NB4 (cell line): ENCODE measurements at regions not wholly inside any gene's neighbourhood (a gene's known extent, or its start where the extent isn't known, plus 50 kb on each side); places are given as distances from the start of the nearest gene placed in this dataset.

Source experiments
- DNase-seq: peaks from one replicate; pipeline ENCODE4 v3.0.0; 2010; ENCODE audit warnings: low read depth
- H3K4me3 ChIP-seq: one replicate; pipeline ENCODE4 v1.5.1; 2011; ENCODE audit warnings: mild to moderate bottlenecking, low read depth, low read length, moderate library complexity
- MYC ChIP-seq: IDR thresholded peaks from 2 replicates; pipeline ENCODE4 v1.6.1; 2011; ENCODE audit warnings: low read depth, low read length
- POLR2A ChIP-seq: IDR thresholded peaks from 2 replicates; pipeline ENCODE4 v1.6.1; 2011; ENCODE audit warnings: mild to moderate bottlenecking; ENCODE audit not compliant: insufficient read length; ENCODE audit errors: extremely low read depth
- TF ChIP-seq, protein P1 (sequence below): IDR thresholded peaks from one replicate; pipeline ENCODE4 v1.5.1; 2012; ENCODE audit warnings: low read depth, low read length
- TF ChIP-seq, protein P2 (sequence below): IDR thresholded peaks from 2 replicates; pipeline ENCODE4 v1.6.1; 2011; ENCODE audit warnings: low read depth, low read length

DNA sequence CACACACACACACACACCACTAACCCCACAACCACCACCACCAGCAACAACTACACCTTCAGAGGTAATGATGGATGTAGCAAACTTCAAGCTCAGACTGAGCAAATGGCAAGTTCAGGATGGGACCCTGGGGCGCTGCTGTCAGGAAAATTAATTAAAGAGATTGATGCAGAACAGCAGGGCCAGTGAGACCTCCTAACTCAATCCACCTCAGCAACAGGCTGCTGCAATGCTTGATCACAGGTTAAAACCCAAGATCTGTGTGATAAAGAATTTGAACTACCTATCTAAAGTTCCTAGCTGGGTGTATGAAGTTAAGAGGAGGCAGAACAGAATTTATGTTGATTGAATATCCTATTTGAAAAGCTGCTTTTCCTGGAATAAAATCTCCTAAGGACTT lies 140.3 kb upstream of the FER start:
- TF ChIP-seq, protein P1, sequence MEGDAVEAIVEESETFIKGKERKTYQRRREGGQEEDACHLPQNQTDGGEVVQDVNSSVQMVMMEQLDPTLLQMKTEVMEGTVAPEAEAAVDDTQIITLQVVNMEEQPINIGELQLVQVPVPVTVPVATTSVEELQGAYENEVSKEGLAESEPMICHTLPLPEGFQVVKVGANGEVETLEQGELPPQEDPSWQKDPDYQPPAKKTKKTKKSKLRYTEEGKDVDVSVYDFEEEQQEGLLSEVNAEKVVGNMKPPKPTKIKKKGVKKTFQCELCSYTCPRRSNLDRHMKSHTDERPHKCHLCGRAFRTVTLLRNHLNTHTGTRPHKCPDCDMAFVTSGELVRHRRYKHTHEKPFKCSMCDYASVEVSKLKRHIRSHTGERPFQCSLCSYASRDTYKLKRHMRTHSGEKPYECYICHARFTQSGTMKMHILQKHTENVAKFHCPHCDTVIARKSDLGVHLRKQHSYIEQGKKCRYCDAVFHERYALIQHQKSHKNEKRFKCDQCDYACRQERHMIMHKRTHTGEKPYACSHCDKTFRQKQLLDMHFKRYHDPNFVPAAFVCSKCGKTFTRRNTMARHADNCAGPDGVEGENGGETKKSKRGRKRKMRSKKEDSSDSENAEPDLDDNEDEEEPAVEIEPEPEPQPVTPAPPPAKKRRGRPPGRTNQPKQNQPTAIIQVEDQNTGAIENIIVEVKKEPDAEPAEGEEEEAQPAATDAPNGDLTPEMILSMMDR: no peak
- TF ChIP-seq, protein P2, sequence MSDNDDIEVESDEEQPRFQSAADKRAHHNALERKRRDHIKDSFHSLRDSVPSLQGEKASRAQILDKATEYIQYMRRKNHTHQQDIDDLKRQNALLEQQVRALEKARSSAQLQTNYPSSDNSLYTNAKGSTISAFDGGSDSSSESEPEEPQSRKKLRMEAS: no peak
- TF ChIP-seq POLR2A (no peak), MYC (no peak)

DNA sequence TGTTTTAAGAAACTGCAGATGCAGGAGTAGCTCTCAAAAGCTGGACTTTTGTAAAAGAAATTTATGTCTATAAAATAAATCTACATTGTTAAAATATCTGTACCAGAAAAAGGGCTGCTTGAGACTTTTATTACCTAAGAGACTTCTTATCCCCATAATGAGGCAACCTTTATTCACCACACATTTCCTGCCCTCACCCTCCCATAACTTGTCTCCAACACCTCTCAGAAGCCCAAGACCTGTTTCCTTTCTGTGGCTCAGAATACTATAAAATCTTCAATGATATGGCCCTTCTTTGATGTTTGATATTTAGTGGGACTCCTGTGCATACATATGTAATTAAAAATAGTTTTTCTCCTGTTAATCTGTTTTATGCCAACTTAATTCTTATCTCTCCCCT lies 141.5 kb upstream of the FER start:
- no peak for TF ChIP-seq POLR2A
- TF ChIP-seq, protein P2: no peak
- TF ChIP-seq MYC: no peak
- TF ChIP-seq, protein P1: no peak
- DNase-seq: no peak
- H3K4me3 ChIP-seq: no peak overlapping the region

More for the DNA sequence above, 140.3 kb upstream of the FER start:
- H3K4me3 ChIP-seq: no peak overlapping the region
- no peak for DNase-seq

DNA sequence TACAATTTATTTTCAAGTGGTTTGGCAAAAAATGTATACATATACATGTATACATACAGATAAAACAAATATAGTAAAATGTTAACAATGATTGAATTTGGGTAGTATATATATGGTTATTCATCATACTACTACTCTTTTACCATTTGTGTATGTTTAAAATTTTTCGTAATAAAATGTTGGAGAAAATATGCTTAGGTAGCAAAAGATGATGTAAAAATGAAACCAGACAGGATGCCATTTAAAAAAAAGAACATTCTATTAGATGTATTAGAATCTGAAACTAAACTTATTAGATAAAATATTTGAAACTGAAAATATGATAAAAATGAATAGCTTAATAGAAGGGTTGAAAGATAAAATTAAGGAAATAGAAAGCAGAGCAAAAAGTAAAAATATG lies 144.9 kb upstream of the FER start:
- no peak overlapping the region for H3K4me3 ChIP-seq
- TF ChIP-seq MYC: no peak
- TF ChIP-seq POLR2A: no peak
- TF ChIP-seq, protein P1: no peak
- TF ChIP-seq, protein P2: no peak
- no peak for DNase-seq

DNA sequence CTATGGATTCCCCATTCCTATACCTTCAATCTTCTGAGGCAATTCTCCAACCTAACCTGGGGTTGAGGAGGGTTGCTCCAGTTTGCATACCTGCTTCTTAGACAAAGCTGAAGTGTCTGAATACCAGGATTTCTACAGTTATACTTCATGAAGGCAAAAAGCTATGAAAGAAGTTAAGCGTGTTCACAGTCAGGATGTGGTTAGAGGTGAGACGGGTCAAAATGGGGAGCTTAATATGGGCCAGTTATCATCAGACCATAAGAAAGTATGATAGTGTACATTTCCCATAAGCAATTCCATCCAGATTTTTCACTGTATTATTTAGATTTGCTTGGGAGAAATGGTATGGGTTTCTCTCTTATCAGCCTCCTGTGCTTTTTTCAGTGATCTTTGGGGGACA lies 156.9 kb upstream of the FER start:
- TF ChIP-seq, protein P2: no peak
- no peak overlapping the region for H3K4me3 ChIP-seq
- DNase-seq: no peak

DNA sequence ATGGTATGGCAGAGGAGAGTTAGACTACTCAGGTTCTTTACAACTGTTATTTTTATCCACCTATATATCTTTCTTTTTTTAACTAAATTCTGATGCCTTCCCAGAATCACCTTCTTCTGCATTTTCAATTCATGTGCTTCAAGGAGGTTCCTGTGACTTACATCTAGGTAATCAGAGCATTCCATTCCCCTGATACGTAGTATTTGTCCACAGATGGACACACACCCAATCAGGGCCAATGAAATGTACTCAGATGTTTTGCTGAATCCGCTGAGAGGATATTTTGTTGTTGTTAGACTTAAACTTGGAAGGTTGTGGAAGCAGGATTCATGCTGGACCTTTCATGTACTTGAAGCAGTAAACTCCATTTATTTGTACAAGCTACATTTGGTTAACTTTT lies 159.4 kb upstream of the FER start:
- DNase-seq: no peak
- no peak overlapping the region for H3K4me3 ChIP-seq

DNA sequence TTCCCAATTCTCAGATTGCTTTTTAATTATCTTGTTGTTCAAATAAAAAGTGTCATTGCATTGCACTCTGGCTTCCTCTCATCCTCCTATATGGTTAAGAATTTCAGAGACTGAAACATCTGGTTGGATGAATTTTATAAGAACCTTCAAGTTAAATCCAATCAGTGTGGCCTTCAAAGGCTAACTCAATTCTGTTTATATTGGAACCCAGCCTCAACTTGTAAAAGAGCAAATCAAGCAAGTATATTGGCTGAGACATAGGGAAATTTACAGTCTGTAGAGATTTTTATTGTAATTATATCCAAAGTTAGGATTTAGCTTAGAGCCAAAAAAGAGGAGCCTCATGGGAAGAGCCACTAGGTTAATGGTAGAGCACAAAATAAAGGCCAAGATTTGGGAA lies 159.9 kb upstream of the FER start:
- H3K4me3 ChIP-seq: no peak overlapping the region
- TF ChIP-seq POLR2A (no peak), MYC (no peak)
- TF ChIP-seq, protein P2: no peak
- TF ChIP-seq, protein P1: no peak
- no peak for DNase-seq

More for the DNA sequence above, 159.4 kb upstream of the FER start:
- TF ChIP-seq, protein P1: no peak
- TF ChIP-seq, protein P2: no peak
- TF ChIP-seq MYC (no peak), POLR2A (no peak)
